Naive thymus-derived CD4-positive, alpha-beta T cell (primary cell): ENCODE measurements at regions not wholly inside any gene's neighbourhood (a gene's known extent, or its start where the extent isn't known, plus 50 kb on each side); places are given as distances from the start of the nearest gene placed in this dataset.
"Not testable (repeated sequence)": the region's sequence is repeated elsewhere in the genome, so short reads cannot be mapped to it uniquely, and the experiment has no call there.

Experiments
- ATAC-seq: fragments of 150-1000 bp; cut with Tn5 transposase; 2 replicates; pipeline ENCODE4 v1.10.0; 2021; ENCODE audit warnings: mild to moderate bottlenecking, moderate library complexity
- CTCF ChIA-PET: fragments of 350-600 bp; sonication (Branson Sonifier 250); formaldehyde crosslinking; loops from one replicate; lab custom pipeline; 2021; ENCODE audit warnings: antibody characterized with exemption; lab: Charles Lee
- POLR2A ChIA-PET: fragments of 350-600 bp; sonication (Branson Sonifier 250); formaldehyde crosslinking; loops from one replicate; lab custom pipeline; 2021; ENCODE audit warnings: antibody characterized with exemption, inconsistent platforms; lab: Charles Lee
- DNase-seq, 9 donors: peaks; one replicate each; pipeline versions ENCODE4 v3.0.0 to v3.0.0-alpha.2; 2020 to 2022; ENCODE audit warnings: mixed read lengths in 1 of 9
- H3K27ac ChIP-seq: one replicate; pipeline ENCODE4 v1.7.0; 2013; ENCODE audit warnings: mild to moderate bottlenecking, low read depth, low read length, moderate library complexity
- H3K27me3 ChIP-seq, 2 donors: one replicate each; pipeline ENCODE4 v1.7.0; 2013; ENCODE audit warnings: low read length in 2 of 2, mild to moderate bottlenecking in 2 of 2, moderate library complexity in 2 of 2; ENCODE audit not compliant: control insufficient read depth in 2 of 2, insufficient read depth in 2 of 2
- H3K36me3 ChIP-seq, 3 experiments: 1 replicate in 2 of 3; 2 replicates in 1 of 3; pipeline ENCODE4 v1.7.0; 2013; ENCODE audit warnings: low read length in 3 of 3, mild to moderate bottlenecking in 3 of 3, moderate library complexity in 1 of 3; ENCODE audit not compliant: insufficient read depth in 3 of 3, control insufficient read depth in 2 of 3
- H3K4me1 ChIP-seq, 2 donors: one replicate each; pipeline ENCODE4 v1.7.0; 2013; ENCODE audit warnings: low read length in 2 of 2, mild to moderate bottlenecking in 2 of 2, moderate library complexity in 1 of 2; ENCODE audit not compliant: control insufficient read depth in 2 of 2, insufficient read depth in 2 of 2
- H3K4me3 ChIP-seq: 2 replicates; pipeline ENCODE4 v1.7.0; 2013; ENCODE audit warnings: mild to moderate bottlenecking, low read length
- H3K9me3 ChIP-seq, 3 experiments: 1 replicate in 2 of 3; 2 replicates in 1 of 3; pipeline ENCODE4 v1.7.0; 2013; ENCODE audit warnings: low read length in 3 of 3; ENCODE audit not compliant: control insufficient read depth in 2 of 3
- H3K27ac Mint-ChIP-seq, 9 donors: one replicate each; pipeline ENCODE4 v1.8.0; 2020 to 2022; ENCODE audit warnings: mixed read lengths in 9 of 9, mild to moderate bottlenecking in 8 of 9, moderate library complexity in 5 of 9, inconsistent platforms in 2 of 9
- H3K27me3 Mint-ChIP-seq, 5 donors: one replicate each; pipeline ENCODE4 v1.8.0; 2021 to 2022; ENCODE audit warnings: mixed read lengths in 5 of 5, mild to moderate bottlenecking in 1 of 5
- H3K36me3 Mint-ChIP-seq, 5 donors: one replicate each; pipeline ENCODE4 v1.8.0; 2020 to 2022; ENCODE audit warnings: mixed read lengths in 5 of 5, mild to moderate bottlenecking in 3 of 5, inconsistent platforms in 1 of 5
- H3K4me1 Mint-ChIP-seq, 7 donors: one replicate each; pipeline ENCODE4 v1.8.0; 2020 to 2022; ENCODE audit warnings: mixed read lengths in 7 of 7, mild to moderate bottlenecking in 3 of 7, inconsistent platforms in 1 of 7
- H3K4me3 Mint-ChIP-seq, 10 donors: one replicate each; pipeline ENCODE4 v1.8.0; 2020 to 2022; ENCODE audit warnings: mild to moderate bottlenecking in 10 of 10, mixed read lengths in 10 of 10, moderate library complexity in 6 of 10, inconsistent platforms in 2 of 10
- H3K9me3 Mint-ChIP-seq, 11 donors: one replicate each; pipeline ENCODE4 v1.8.0; 2020 to 2022; ENCODE audit warnings: mixed read lengths in 11 of 11, mild to moderate bottlenecking in 4 of 11, inconsistent platforms in 1 of 11, moderate library complexity in 1 of 11
- intact Hi-C, 2 donors: fragments of 100-400 bp; cut with micrococcal nuclease; formaldehyde crosslinking; loops; one replicate each; pipeline ENCODE4 v1.15.1; 2023

GRCh38 chr2:116804901-116805300 is 1009.6 kb upstream of the DDX18 start:
- peaks cover 0 to 10% (median 0%) of the 10 kb centered on the region in 5 donors for H3K36me3 Mint-ChIP-seq
- H3K27ac Mint-ChIP-seq = no peak overlapping the region
- Histone ChIP-seq H3K4me1 (no peaks in the 10 kb centered on the region), H3K36me3 (no peaks in the 10 kb centered on the region), H3K9me3 (peaks cover 0 to 6% (median 3%) of the 10 kb centered on the region in 3 experiments), H3K4me3 (no peak overlapping the region), H3K27me3 (no peaks in the 10 kb centered on the region), H3K27ac (no peak overlapping the region)
- CTCF ChIA-PET = no interaction called here
- no peaks in the 10 kb centered on the region for H3K27me3 Mint-ChIP-seq
- intact Hi-C loops = no loop called here
- peaks cover 3 to 37% (median 20%) of the 10 kb centered on the region in 11 donors for H3K9me3 Mint-ChIP-seq
- H3K4me3 Mint-ChIP-seq = no peak overlapping the region
- DNase-seq (no peak), ATAC-seq (no peak)
- H3K4me1 Mint-ChIP-seq = no peaks in the 10 kb centered on the region
- POLR2A ChIA-PET = no interaction called here

- CTCF ChIA-PET, intact Hi-C loops, POLR2A ChIA-PET: not testable (repeated sequence)
These were observed 1008.0 kb upstream of the DDX18 start for GRCh38 chr2:116806505-116806904.

GRCh38 chr2:116809109-116809508 is 1005.4 kb upstream of the DDX18 start:
- H3K27me3 Mint-ChIP-seq = no peaks in the 10 kb centered on the region

More at GRCh38 chr2:116806505-116806904, 1008.0 kb upstream of the DDX18 start:
- H3K4me1 Mint-ChIP-seq, H3K36me3 Mint-ChIP-seq, ATAC-seq, H3K36me3 ChIP-seq, H3K27me3 ChIP-seq, H3K27ac Mint-ChIP-seq, H3K4me1 ChIP-seq, H3K4me3 Mint-ChIP-seq, H3K9me3 ChIP-seq, DNase-seq, H3K27ac ChIP-seq, H3K27me3 Mint-ChIP-seq, H3K4me3 ChIP-seq: not testable (repeated sequence)
- H3K9me3 Mint-ChIP-seq = peaks cover under 1 to 33% (median 17%) of the 10 kb centered on the region in 11 donors

GRCh38 chr2:116810071-116810470 is 1004.4 kb upstream of the DDX18 start:
- intact Hi-C loops = no loop called here
- Mint-ChIP-seq H3K4me3 (no peak overlapping the region), H3K36me3 (peaks cover 0 to 3% (median 0%) of the 10 kb centered on the region in 5 donors), H3K27ac (no peak overlapping the region), H3K27me3 (no peaks in the 10 kb centered on the region), H3K4me1 (no peaks in the 10 kb centered on the region), H3K9me3 (peaks cover 0 to 24% (median 5%) of the 10 kb centered on the region in 11 donors)
- no peak overlapping the region for H3K27ac ChIP-seq
- POLR2A ChIA-PET = no interaction called here
- H3K27me3 ChIP-seq = no peaks in the 10 kb centered on the region
- no peak for DNase-seq
- ATAC-seq = no peak
- H3K36me3 ChIP-seq = no peaks in the 10 kb centered on the region
- no peaks in the 10 kb centered on the region for H3K4me1 ChIP-seq
- CTCF ChIA-PET = no interaction called here
- no peak overlapping the region for H3K4me3 ChIP-seq
- H3K9me3 ChIP-seq = peaks cover 0 to 3% (median 0%) of the 10 kb centered on the region in 3 experiments

More at GRCh38 chr2:116809109-116809508, 1005.4 kb upstream of the DDX18 start:
- no peak for DNase-seq
- Mint-ChIP-seq H3K27ac (no peak overlapping the region), H3K9me3 (peaks cover 0 to 29% (median 10%) of the 10 kb centered on the region in 11 donors), H3K36me3 (peaks cover 0 to 3% (median 0%) of the 10 kb centered on the region in 5 donors), H3K4me1 (no peaks in the 10 kb centered on the region), H3K4me3 (no peak overlapping the region)
- no peak for ATAC-seq
- no peaks in the 10 kb centered on the region for H3K27me3 ChIP-seq
- H3K9me3 ChIP-seq = peaks cover 0 to 3% (median 0%) of the 10 kb centered on the region in 3 experiments
- intact Hi-C loops = no loop called here
- H3K4me1 ChIP-seq = no peaks in the 10 kb centered on the region
- no peak overlapping the region for H3K27ac ChIP-seq
- H3K4me3 ChIP-seq = no peak overlapping the region
- POLR2A ChIA-PET = no interaction called here
- H3K36me3 ChIP-seq = no peaks in the 10 kb centered on the region
- CTCF ChIA-PET = no interaction called here

- Histone ChIP-seq H3K27ac (no peak overlapping the region), H3K9me3 (peaks cover 0 to 3% (median 0%) of the 10 kb centered on the region in 3 experiments), H3K36me3 (no peaks in the 10 kb centered on the region), H3K27me3 (no peaks in the 10 kb centered on the region), H3K4me3 (no peak overlapping the region), H3K4me1 (no peaks in the 10 kb centered on the region)
- POLR2A ChIA-PET = no interaction called here
- DNase-seq (no peak), ATAC-seq (no peak)
- Mint-ChIP-seq H3K4me1 (no peaks in the 10 kb centered on the region), H3K4me3 (no peak overlapping the region), H3K27me3 (no peaks in the 10 kb centered on the region), H3K27ac (no peak overlapping the region), H3K36me3 (peaks cover 0 to 3% (median 0%) of the 10 kb centered on the region in 5 donors), H3K9me3 (peaks cover under 1 to 24% (median 3%) of the 10 kb centered on the region in 11 donors)
- CTCF ChIA-PET = no interaction called here
- intact Hi-C loops = no loop called here
These were observed 1003.8 kb upstream of the DDX18 start for GRCh38 chr2:116810645-116811044.

- Histone ChIP-seq H3K9me3 (no peaks in the 10 kb centered on the region), H3K36me3 (no peaks in the 10 kb centered on the region), H3K27ac (no peak overlapping the region), H3K4me3 (no peak overlapping the region), H3K27me3 (no peaks in the 10 kb centered on the region), H3K4me1 (no peaks in the 10 kb centered on the region)
- Mint-ChIP-seq H3K27me3 (no peaks in the 10 kb centered on the region), H3K36me3 (no peaks in the 10 kb centered on the region), H3K4me1 (no peaks in the 10 kb centered on the region), H3K27ac (no peak overlapping the region), H3K4me3 (no peak overlapping the region), H3K9me3 (peaks cover 0 to 20% (median 9%) of the 10 kb centered on the region in 11 donors)
- intact Hi-C loops = no loop called here
- POLR2A ChIA-PET = no interaction called here
- no peak for ATAC-seq
- CTCF ChIA-PET = no interaction called here
- DNase-seq = no peak
These were observed 995.1 kb upstream of the DDX18 start for GRCh38 chr2:116819355-116819754.

GRCh38 chr2:116820986-116821385 is 993.5 kb upstream of the DDX18 start:
- ATAC-seq (no peak), DNase-seq (no peak)
- H3K4me1 Mint-ChIP-seq = no peaks in the 10 kb centered on the region
- no peaks in the 10 kb centered on the region for H3K4me1 ChIP-seq
- H3K4me3 Mint-ChIP-seq = no peak overlapping the region
- H3K9me3 Mint-ChIP-seq = peaks cover 0 to 16% (median 9%) of the 10 kb centered on the region in 11 donors
- no peaks in the 10 kb centered on the region for H3K27me3 Mint-ChIP-seq
- H3K4me3 ChIP-seq = no peak overlapping the region
- no peaks in the 10 kb centered on the region for H3K27me3 ChIP-seq
- ChIA-PET POLR2A (no interaction called here), CTCF (no interaction called here)
- intact Hi-C loops = no loop called here
- H3K27ac ChIP-seq = no peak overlapping the region
- H3K9me3 ChIP-seq = no peaks in the 10 kb centered on the region
- no peaks in the 10 kb centered on the region for H3K36me3 ChIP-seq
- no peaks in the 10 kb centered on the region for H3K36me3 Mint-ChIP-seq
- H3K27ac Mint-ChIP-seq = no peak overlapping the region
